Left lung (tissue), 4 donors: ENCODE measurements at regions not wholly inside any gene's neighbourhood (a gene's known extent, or its start where the extent isn't known, plus 50 kb on each side); places are given as distances from the start of the nearest gene placed in this dataset.

Experiments used
- ATAC-seq: fragments of 200-7000 bp; cut with Tn5 transposase; one replicate; pipeline ENCODE4 v1.9.1; 2020; ENCODE audit warnings: moderate library complexity
- DNase-seq, 4 donors: peaks; one replicate each; pipeline ENCODE4 v3.0.0-alpha.2; 2013 to 2020
- H3K27ac ChIP-seq, 2 donors: fragments of 200-600 bp; sonication (generic) in 1 of 2; one replicate each; pipeline versions ENCODE4 v1.5.0 to v1.8.0; 2020 to 2021
- H3K27me3 ChIP-seq, 2 donors: fragments of 200-600 bp; sonication (generic) in 1 of 2; one replicate each; pipeline versions ENCODE4 v1.5.0 to v1.8.0; 2020 to 2021
- H3K36me3 ChIP-seq, 2 donors: fragments of 200-600 bp; sonication (generic) in 1 of 2; one replicate each; pipeline versions ENCODE4 v1.5.0 to v1.8.0; 2020 to 2021
- H3K4me1 ChIP-seq, 2 donors: fragments of 200-600 bp; one replicate each; pipeline ENCODE4 v1.8.0; 2021
- H3K4me3 ChIP-seq, 2 donors: fragments of 200-600 bp; sonication (generic) in 1 of 2; one replicate each; pipeline versions ENCODE4 v1.5.0 to v1.8.0; 2020 to 2021; ENCODE audit warnings: mild to moderate bottlenecking in 1 of 2
- H3K9me3 ChIP-seq, 2 donors: fragments of 200-600 bp; sonication (generic) in 1 of 2; one replicate each; pipeline versions ENCODE4 v1.5.0 to v1.8.0; 2020 to 2021
- intact Hi-C, 2 donors: fragments of 100-400 bp; cut with DNase I; formaldehyde crosslinking; loops; one replicate each; pipeline versions ENCODE4 v1.11.2 to v1.14.2; 2022
- TF ChIP-seq, protein P1 (sequence below), 2 donors: fragments of 200-600 bp; sonication (generic) in 1 of 2; IDR thresholded peaks; one replicate each; pipeline versions ENCODE4 v1.5.0 to v1.8.0; 2021; ENCODE audit warnings: antibody characterized with exemption in 2 of 2
- donor health status: DM: no; HTN: yes; CAD: no.
- donor health status: DM: no; HTN: no; CAD: no.

DNA sequence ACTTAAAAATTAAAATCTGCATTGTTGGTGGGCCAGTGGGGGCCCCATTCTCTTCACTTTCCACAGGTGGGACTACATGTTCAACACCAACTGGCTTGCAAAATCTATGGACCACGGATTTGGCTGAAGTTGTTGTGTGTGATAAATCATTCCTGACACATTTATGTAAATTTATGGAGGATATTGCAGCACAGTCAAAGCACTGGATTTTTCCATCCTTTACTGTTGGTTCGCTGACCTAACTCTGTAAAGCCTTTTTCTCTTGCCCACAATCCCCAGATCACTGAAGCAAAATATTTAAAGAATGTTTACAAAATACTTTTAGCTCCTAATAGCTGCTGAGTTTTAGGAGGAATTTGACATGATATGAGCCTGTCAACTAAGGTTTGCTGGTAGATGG is 219.7 kb upstream of the PRICKLE1 start:
- Histone ChIP-seq H3K36me3 (no peaks in the 10 kb centered on the region), H3K9me3 (no peaks in the 10 kb centered on the region), H3K27me3 (no peaks in the 10 kb centered on the region), H3K4me3 (no peak overlapping the region), H3K27ac (no peak overlapping the region), H3K4me1 (no peaks in the 10 kb centered on the region)
- DNase-seq (no peak), ATAC-seq (no peak)
- intact Hi-C loops = no loop called here
- TF ChIP-seq, protein P1, sequence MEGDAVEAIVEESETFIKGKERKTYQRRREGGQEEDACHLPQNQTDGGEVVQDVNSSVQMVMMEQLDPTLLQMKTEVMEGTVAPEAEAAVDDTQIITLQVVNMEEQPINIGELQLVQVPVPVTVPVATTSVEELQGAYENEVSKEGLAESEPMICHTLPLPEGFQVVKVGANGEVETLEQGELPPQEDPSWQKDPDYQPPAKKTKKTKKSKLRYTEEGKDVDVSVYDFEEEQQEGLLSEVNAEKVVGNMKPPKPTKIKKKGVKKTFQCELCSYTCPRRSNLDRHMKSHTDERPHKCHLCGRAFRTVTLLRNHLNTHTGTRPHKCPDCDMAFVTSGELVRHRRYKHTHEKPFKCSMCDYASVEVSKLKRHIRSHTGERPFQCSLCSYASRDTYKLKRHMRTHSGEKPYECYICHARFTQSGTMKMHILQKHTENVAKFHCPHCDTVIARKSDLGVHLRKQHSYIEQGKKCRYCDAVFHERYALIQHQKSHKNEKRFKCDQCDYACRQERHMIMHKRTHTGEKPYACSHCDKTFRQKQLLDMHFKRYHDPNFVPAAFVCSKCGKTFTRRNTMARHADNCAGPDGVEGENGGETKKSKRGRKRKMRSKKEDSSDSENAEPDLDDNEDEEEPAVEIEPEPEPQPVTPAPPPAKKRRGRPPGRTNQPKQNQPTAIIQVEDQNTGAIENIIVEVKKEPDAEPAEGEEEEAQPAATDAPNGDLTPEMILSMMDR (IDR thresholded peaks at IDR 0.05) = no peak

DNA sequence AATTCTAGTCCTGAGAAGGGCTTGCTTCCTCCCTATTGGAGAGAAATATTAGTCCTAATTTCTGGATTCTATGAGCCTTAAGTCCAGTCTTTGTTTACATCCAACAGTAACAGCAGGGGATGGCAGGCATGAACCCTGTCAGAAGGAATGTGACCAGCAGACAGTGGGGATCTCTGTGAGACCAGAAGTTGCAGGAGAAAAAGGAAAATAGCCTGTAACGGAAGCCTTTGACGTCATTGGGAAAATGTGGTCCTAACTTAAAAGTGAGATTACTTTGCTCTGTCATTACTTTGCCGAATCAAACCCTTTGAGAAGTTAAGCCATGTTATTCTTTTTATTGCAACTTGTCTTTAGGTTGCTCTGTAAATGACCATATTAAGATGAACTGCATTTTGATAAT is 218.2 kb upstream of the PRICKLE1 start:
- DNase-seq = no peak
- Histone ChIP-seq H3K4me1 (no peaks in the 10 kb centered on the region), H3K27me3 (no peaks in the 10 kb centered on the region), H3K36me3 (no peaks in the 10 kb centered on the region), H3K4me3 (no peak overlapping the region), H3K27ac (no peak overlapping the region), H3K9me3 (no peaks in the 10 kb centered on the region)
- no peak for ATAC-seq
- TF ChIP-seq, protein P1 (IDR thresholded peaks at IDR 0.05) = no peak
- intact Hi-C loops = no loop called here

DNA sequence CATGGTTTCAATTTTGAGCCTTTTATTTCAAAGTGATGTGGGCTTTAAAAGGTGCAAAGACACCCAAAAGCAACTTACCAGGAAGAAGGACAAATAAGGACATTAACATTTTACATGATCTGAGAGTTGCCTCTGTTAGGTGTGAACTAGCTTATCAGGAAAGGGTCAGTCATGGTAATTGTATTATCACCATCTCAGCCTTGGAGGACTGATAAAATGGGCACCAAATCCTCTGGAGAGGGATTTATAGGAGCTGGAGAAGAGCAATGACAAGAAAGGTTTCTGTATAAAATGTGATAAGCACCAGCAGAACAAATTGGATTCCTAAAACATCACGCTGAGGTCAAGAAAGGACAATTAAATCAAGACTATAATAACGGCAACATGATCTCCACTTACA is 217.7 kb upstream of the PRICKLE1 start:
- TF ChIP-seq, protein P1 (IDR thresholded peaks at IDR 0.05) = no peak
- H3K27me3 ChIP-seq = no peaks in the 10 kb centered on the region
- H3K9me3 ChIP-seq = no peaks in the 10 kb centered on the region
- H3K4me3 ChIP-seq = no peak overlapping the region
- no peaks in the 10 kb centered on the region for H3K4me1 ChIP-seq
- H3K36me3 ChIP-seq = no peaks in the 10 kb centered on the region
- no peak for ATAC-seq
- intact Hi-C loops = no loop called here
- DNase-seq = no peak
- no peak overlapping the region for H3K27ac ChIP-seq

DNA sequence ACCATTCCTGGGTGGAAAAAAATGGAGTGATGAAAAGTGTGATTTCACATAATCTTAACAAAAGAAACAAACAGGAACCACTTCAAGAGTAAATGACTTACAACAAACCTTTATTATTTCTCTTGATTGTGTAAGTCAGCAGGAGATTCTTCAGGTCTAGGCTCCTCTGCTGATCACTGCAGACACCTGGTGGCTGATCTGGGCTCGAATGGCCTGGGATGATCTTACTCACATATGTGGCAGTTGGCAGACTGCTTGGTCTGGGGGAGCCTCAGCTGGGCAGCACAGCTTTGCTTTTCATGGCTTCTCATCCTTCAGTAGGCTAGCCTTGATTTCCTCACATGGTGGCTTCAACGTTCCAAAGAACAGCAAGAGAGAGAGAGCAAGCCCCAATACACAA is 215.4 kb upstream of the PRICKLE1 start:
- Histone ChIP-seq H3K36me3 (no peaks in the 10 kb centered on the region), H3K27ac (no peak overlapping the region), H3K9me3 (no peaks in the 10 kb centered on the region), H3K27me3 (no peaks in the 10 kb centered on the region), H3K4me1 (no peaks in the 10 kb centered on the region), H3K4me3 (no peak overlapping the region)
- ATAC-seq (no peak), DNase-seq (no peak)
- TF ChIP-seq, protein P1 (IDR thresholded peaks at IDR 0.05) = no peak
- intact Hi-C loops = no loop called here

DNA sequence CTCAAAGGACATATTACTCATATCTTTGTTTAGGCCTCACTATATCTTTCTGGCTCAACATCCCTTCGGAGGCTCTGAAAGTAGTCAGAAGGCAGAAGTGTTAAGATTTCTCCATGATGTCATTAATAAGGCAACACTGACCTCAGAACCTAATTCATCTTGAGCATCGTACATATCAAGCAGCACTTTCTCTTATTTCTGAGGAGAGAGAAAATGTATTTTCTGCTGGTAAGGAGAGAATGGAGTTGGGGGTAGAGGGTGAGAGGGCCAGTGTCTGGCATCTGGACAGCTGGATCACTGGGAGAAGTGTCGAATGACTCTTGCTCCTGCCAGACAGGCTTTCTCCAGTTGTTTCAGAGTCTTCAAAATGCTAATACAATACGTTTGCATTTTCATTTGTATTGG is 213.2 kb upstream of the PRICKLE1 start:
- Histone ChIP-seq H3K4me3 (no peak overlapping the region), H3K4me1 (no peaks in the 10 kb centered on the region), H3K27me3 (no peaks in the 10 kb centered on the region), H3K27ac (no peak overlapping the region), H3K36me3 (no peaks in the 10 kb centered on the region), H3K9me3 (no peaks in the 10 kb centered on the region)
- intact Hi-C loops = no loop called here
- ATAC-seq (peak; percentile 16), DNase-seq (no peak)
- TF ChIP-seq, protein P1 (IDR thresholded peaks at IDR 0.05) = no peak
